MM.1S (cell line): ENCODE measurements at regions not wholly inside any gene's neighbourhood (a gene's known extent, or its start where the extent isn't known, plus 50 kb on each side); places are given as distances from the start of the nearest gene placed in this dataset.
"Not testable (repeated sequence)": the region's sequence is repeated elsewhere in the genome, so short reads cannot be mapped to it uniquely, and the experiment has no call there.

ENCODE experiments used
- DNase-seq: peaks from one replicate; pipeline ENCODE4 v3.0.0-alpha.2; 2015
- H2AFZ ChIP-seq: fragments of 300-600 bp; sonication (generic); 2 replicates; pipeline ENCODE4 v1.6.0; 2016; ENCODE audit warnings: antibody characterized with exemption, low read length
- H3F3A ChIP-seq: fragments of 300-600 bp; sonication (generic); 2 replicates; pipeline ENCODE4 v1.6.1; 2016; ENCODE audit warnings: mild to moderate bottlenecking, antibody characterized with exemption, low read length, moderate library complexity, mixed read lengths; ENCODE audit not compliant: insufficient read depth
- H3K27ac ChIP-seq: fragments of 300-600 bp; sonication (generic); 2 replicates; pipeline ENCODE4 v1.5.1; 2016; ENCODE audit warnings: mild to moderate bottlenecking, low read length
- H3K27me3 ChIP-seq: fragments of 300-600 bp; sonication (generic); replicated peaks from 2 replicates; pipeline ENCODE4 v1.6.0; 2016; ENCODE audit warnings: low read length; ENCODE audit not compliant: insufficient read depth
- H3K36me3 ChIP-seq: fragments of 300-600 bp; sonication (generic); replicated peaks from 2 replicates; pipeline ENCODE4 v1.6.1; 2016; ENCODE audit warnings: mild to moderate bottlenecking, low read length, mixed read lengths; ENCODE audit not compliant: insufficient read depth
- H3K4me1 ChIP-seq: fragments of 300-600 bp; sonication (generic); 2 replicates; pipeline ENCODE4 v1.6.1; 2016; ENCODE audit warnings: low read length, mixed read lengths
- H3K4me2 ChIP-seq: fragments of 300-600 bp; sonication (generic); 2 replicates; pipeline ENCODE4 v1.6.0; 2016; ENCODE audit warnings: low read depth, low read length
- H3K4me3 ChIP-seq: fragments of 300-600 bp; sonication (generic); 2 replicates; pipeline ENCODE4 v1.5.1; 2016; ENCODE audit warnings: low read length, mixed read lengths
- H3K79me2 ChIP-seq: fragments of 300-600 bp; sonication (generic); 2 replicates; pipeline ENCODE4 v1.6.1; 2016; ENCODE audit warnings: mixed run types, low read length, mixed read lengths
- H3K9ac ChIP-seq: fragments of 300-600 bp; sonication (generic); 2 replicates; pipeline ENCODE4 v1.6.1; 2016; ENCODE audit warnings: low read length, mixed read lengths
- H3K9me2 ChIP-seq: fragments of 300-600 bp; sonication (generic); replicated peaks from 2 replicates; pipeline ENCODE4 v1.6.1; 2016; ENCODE audit warnings: mild to moderate bottlenecking, low read length, mixed read lengths; ENCODE audit not compliant: insufficient read depth
- H3K9me3 ChIP-seq: fragments of 300-600 bp; sonication (generic); replicated peaks from 2 replicates; pipeline ENCODE4 v1.6.1; 2016; ENCODE audit warnings: mild to moderate bottlenecking, low read length, mixed read lengths; ENCODE audit not compliant: insufficient read depth
- H4K20me1 ChIP-seq: fragments of 300-600 bp; sonication (generic); 2 replicates; pipeline ENCODE4 v1.6.1; 2016; ENCODE audit warnings: mild to moderate bottlenecking, low read length, moderate library complexity, mixed read lengths; ENCODE audit not compliant: insufficient read depth
- CTCF ChIP-seq: fragments of 300-600 bp; sonication (generic); IDR thresholded peaks from 2 replicates; pipeline ENCODE4 v1.5.1; 2016; ENCODE audit warnings: antibody characterized with exemption, low read length, mixed read lengths
- EZH2 ChIP-seq: fragments of 300-600 bp; sonication (generic); optimal IDR thresholded peaks from 2 replicates; pipeline ENCODE3; 2017; ENCODE audit warnings: low read depth, mild to moderate bottlenecking, antibody characterized with exemption, low read length, mixed read lengths
- EZH2phosphoT487 ChIP-seq: fragments of 300-600 bp; sonication (generic); IDR thresholded peaks from 2 replicates; pipeline ENCODE4 v1.6.1; 2018; ENCODE audit warnings: antibody characterized with exemption, low read length

GRCh38 chr6:27126815-27127537 is 120.5 kb upstream of the PRSS16 start:
- H3K9me3 ChIP-seq: no peaks in the 10 kb centered on the region
- peaks cover 17% of the 10 kb centered on the region for H3F3A ChIP-seq
- peak overlapping the region; percentile 85 for H2AFZ ChIP-seq
- no peaks in the 10 kb centered on the region for H4K20me1 ChIP-seq
- no peaks in the 10 kb centered on the region for H3K27me3 ChIP-seq
- H3K4me3 ChIP-seq: peak overlapping the region; percentile 43
- no peaks in the 10 kb centered on the region for H3K79me2 ChIP-seq
- no peaks in the 10 kb centered on the region for H3K36me3 ChIP-seq
- H3K27ac ChIP-seq: peak overlapping the region; percentile 28; the same call in 1 of the 2 replicates
- peaks cover 29% of the 10 kb centered on the region for H3K4me1 ChIP-seq
- peak overlapping the region; percentile 61 for H3K4me2 ChIP-seq
- no peaks in the 10 kb centered on the region for H3K9me2 ChIP-seq
- DNase-seq: peak; percentile 88
- TF ChIP-seq EZH2 (no peak), CTCF (peak; percentile 89)
- H3K9ac ChIP-seq: peak overlapping the region; percentile 37; the same call in 1 of the 2 replicates

DNA sequence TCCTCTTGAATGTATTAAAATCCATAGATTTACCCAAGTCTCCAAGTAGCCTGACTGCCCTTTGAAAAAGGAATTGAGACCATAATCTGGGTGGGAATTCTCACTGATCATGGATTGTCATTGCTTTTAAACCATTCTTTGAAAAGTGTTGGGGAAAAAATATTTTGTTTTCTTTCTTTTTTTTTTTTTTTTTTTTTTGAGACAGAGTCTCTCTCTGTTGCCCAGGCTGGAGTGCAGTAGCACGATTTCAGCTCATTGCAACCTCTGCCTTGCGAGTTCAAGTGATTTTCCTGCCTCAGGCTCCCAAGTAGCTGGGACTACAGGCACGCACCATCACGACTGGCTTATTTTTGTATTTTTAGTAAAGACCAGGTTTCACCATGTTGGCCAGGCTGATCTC is 119.6 kb upstream of the PRSS16 start:
- not testable (repeated sequence) for H4K20me1 ChIP-seq, H3K4me3 ChIP-seq, H3K36me3 ChIP-seq, H3K27me3 ChIP-seq, H2AFZ ChIP-seq, H3K4me2 ChIP-seq, H3K9ac ChIP-seq, H3K27ac ChIP-seq, DNase-seq, H3K9me2 ChIP-seq, H3K9me3 ChIP-seq, H3K79me2 ChIP-seq
- Histone ChIP-seq H3F3A (peaks cover 24% of the 10 kb centered on the region), H3K4me1 (peaks cover 29% of the 10 kb centered on the region)

DNA sequence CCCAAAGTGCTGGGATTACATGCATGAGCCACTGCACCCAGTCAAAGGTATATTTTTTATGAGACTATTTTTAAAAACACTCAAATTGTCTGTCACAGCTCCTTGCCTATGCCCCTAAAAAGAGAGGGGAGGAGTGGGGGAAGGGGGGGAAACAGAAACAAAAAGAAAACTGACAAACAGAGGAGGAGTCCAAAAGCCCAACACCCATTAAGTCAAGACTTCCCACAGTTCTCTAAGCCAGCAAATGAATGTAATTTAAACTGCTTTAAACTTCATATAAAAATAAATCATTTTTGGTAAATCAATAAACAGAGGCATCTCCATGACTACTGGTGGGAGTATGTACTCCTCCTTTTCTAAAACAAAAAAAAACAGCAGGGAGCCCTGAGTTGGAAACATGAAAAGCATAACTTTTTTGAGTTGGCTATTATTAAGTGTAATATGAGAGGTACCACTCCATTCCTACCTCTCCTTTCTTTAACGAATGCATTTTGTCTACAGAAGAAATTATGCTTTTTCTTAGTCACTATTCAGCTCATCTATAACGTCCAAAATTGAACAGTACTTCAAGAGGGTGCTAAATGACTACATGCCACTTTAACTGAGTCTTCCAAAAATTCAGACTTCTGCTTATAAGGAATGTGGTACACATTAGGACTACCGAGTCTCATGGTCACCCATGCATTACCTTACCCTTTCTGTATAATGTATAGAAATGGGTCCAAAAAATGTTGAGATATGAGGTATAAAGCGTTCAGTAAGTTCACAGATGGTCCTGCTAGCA is 119.0 kb upstream of the PRSS16 start:
- no peak overlapping the region for H3K4me3 ChIP-seq
- no peak overlapping the region for H3K27ac ChIP-seq
- no peaks in the 10 kb centered on the region for H4K20me1 ChIP-seq
- H3K4me1 ChIP-seq: peaks cover 29% of the 10 kb centered on the region
- no peak overlapping the region for H3K4me2 ChIP-seq
- H3K27me3 ChIP-seq: no peaks in the 10 kb centered on the region
- TF ChIP-seq CTCF: no peak
- TF ChIP-seq EZH2phosphoT487: no peak
- no peak for TF ChIP-seq EZH2
- no peak overlapping the region for H3K9ac ChIP-seq
- no peak overlapping the region for H2AFZ ChIP-seq
- no peak for DNase-seq
- H3F3A ChIP-seq: peaks cover 31% of the 10 kb centered on the region
- no peaks in the 10 kb centered on the region for H3K9me2 ChIP-seq
- H3K79me2 ChIP-seq: no peaks in the 10 kb centered on the region
- H3K9me3 ChIP-seq: no peaks in the 10 kb centered on the region
- no peaks in the 10 kb centered on the region for H3K36me3 ChIP-seq
